GM18867 (cell line): ENCODE measurements at regions not wholly inside any gene's neighbourhood (a gene's known extent, or its start where the extent isn't known, plus 50 kb on each side); places are given as distances from the start of the nearest gene placed in this dataset.

Source experiments
- ATAC-seq: cut with Tn5 transposase; IDR thresholded peaks from one replicate; pipeline ENCODE4 v1.9.1; 2021; ENCODE audit warnings: mild to moderate bottlenecking, moderate library complexity; ENCODE audit not compliant: unreplicated experiment

- ATAC-seq, result peak; percentile 8
Observed at GRCh38 chr4:123599061-123599919, 202.7 kb downstream of the SPRY1 start.

- peak; percentile 100 for ATAC-seq
Observed at GRCh38 chr4:123599920-123600810, 203.6 kb downstream of the SPRY1 start.

GRCh38 chr4:123600987-123601904, 204.7 kb downstream of the SPRY1 start:
- no peak for ATAC-seq

GRCh38 chr4:123602007-123602406, 205.4 kb downstream of the SPRY1 start:
- ATAC-seq, result no peak

GRCh38 chr4:123603165-123603564, 206.6 kb downstream of the SPRY1 start:
- ATAC-seq, result no peak

- ATAC-seq, result peak; percentile 55
Observed at GRCh38 chr4:123605797-123606196, 209.2 kb downstream of the SPRY1 start.

GRCh38 chr4:123606336-123606735, 209.7 kb downstream of the SPRY1 start:
- ATAC-seq, result no peak

- ATAC-seq, result peak; percentile 71
Observed at GRCh38 chr4:123606946-123607542, 210.4 kb downstream of the SPRY1 start.

- no peak for ATAC-seq
Observed at GRCh38 chr4:123609829-123610228, 213.2 kb downstream of the SPRY1 start.

GRCh38 chr4:123613586-123614344, 217.2 kb downstream of the SPRY1 start:
- no peak for ATAC-seq

GRCh38 chr4:123615901-123616300, 219.3 kb downstream of the SPRY1 start:
- no peak for ATAC-seq

- no peak for ATAC-seq
Observed at GRCh38 chr4:123616951-123617461, 220.4 kb downstream of the SPRY1 start.

GRCh38 chr4:123617791-123618190, 221.2 kb downstream of the SPRY1 start:
- no peak for ATAC-seq

GRCh38 chr4:123618606-123619005, 222.0 kb downstream of the SPRY1 start:
- ATAC-seq, result no peak

- ATAC-seq, result no peak
Observed at GRCh38 chr4:123619326-123619725, 222.7 kb downstream of the SPRY1 start.

GRCh38 chr4:123619895-123620294, 223.3 kb downstream of the SPRY1 start:
- ATAC-seq, result no peak

- ATAC-seq, result no peak
Observed at GRCh38 chr4:123621072-123621705, 224.6 kb downstream of the SPRY1 start.

GRCh38 chr4:123622572-123622971, 226.0 kb downstream of the SPRY1 start:
- ATAC-seq, result no peak

GRCh38 chr4:123623611-123624010, 227.0 kb downstream of the SPRY1 start:
- ATAC-seq, result no peak
